HuH-7 (cell line): ENCODE measurements at regions not wholly inside any gene's neighbourhood (a gene's known extent, or its start where the extent isn't known, plus 50 kb on each side); places are given as distances from the start of the nearest gene placed in this dataset.
"Not testable (repeated sequence)": the region's sequence is repeated elsewhere in the genome, so short reads cannot be mapped to it uniquely, and the experiment has no call there.

Source experiments
- DNase-seq: peaks from one replicate; pipeline ENCODE4 v3.0.0; 2011; ENCODE audit warnings: low spot score

DNA sequence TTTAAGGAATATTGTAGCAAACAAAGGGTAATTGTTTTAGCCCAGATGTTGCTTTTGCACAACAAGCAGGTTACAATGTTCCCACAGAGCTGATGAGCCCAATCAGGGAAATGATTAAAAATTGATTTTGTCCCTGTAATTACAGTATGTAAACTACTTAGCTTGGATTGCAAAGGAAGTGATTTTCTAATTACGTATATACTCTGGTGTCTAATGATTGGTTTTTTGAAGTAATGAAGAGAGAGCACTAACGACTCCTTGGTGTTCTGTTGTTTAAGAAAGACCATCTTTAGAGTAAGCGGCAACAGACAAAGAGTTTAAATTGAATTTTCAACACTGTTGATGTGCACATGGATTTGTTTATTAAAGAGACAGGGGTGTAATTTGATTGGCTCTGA, 95.3 kb upstream of the ZNF536 start:
- no peak for DNase-seq

GRCh38 chr19:30277941-30278881, 94.0 kb upstream of the ZNF536 start:
- no peak for DNase-seq

GRCh38 chr19:30278882-30279254, 93.3 kb upstream of the ZNF536 start:
- DNase-seq = no peak

DNA sequence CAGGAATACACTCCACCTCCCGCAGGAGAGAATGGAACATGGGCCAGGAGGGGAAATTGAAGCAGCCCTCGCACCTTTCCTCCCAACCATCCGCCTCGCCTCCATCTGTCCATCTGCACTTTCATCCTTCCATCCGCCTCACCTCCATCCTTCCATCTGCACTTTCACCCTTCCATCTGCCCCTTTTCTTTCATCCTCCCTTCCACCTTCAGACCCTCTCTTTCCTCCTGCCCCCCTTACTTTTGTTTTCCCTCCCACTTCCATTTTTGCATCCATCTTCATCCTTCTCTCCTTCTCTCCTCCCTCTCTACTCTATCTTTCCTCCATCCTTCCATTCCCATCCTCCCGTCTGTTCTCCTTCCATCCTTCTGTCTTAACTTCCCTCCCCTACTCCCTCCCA, 92.2 kb upstream of the ZNF536 start:
- DNase-seq = no peak

DNA sequence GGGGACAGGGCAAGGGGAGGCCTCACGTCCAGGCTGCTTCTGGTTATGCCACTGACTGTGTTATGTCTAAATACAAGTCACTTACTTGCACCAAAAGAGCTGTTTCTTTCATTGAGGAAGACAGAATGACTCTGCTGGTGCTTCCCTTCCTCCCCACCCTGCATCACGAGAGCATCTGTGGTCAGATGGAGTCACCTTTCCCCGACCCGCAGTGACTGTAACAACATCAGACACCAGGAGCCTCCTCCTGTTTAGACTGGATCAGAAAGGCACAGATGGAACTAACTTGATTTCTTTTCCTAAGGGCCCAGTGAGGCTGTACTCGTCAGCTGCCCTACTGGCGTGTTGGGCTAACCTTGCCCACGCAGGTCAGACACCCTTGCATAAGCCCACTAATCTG, 90.3 kb upstream of the ZNF536 start:
- DNase-seq = no peak

DNA sequence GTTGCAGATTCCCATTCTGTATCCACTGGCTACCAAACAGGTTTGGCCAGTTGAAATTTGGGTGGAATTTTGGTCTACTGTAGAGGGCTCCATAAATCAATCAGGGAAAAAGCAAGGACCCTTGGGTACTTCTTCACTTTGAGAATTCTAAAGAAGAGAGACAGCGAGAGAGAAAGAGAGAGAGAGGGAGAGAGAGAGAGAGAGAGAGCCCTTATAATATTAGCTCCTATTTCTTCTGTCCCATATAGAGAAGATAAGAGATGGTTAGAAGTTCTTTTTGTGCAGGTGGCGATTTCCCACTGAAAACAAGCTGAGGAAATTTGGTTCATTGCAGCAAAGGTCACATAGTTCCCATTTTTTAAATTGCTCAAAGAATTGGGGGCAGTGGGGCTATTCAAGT, 88.6 kb upstream of the ZNF536 start:
- no peak for DNase-seq

- no peak for DNase-seq
These were observed 88.0 kb upstream of the ZNF536 start for GRCh38 chr19:30284209-30284608.

- DNase-seq = no peak
These were observed 87.3 kb upstream of the ZNF536 start for GRCh38 chr19:30284885-30285284.

- no peak for DNase-seq
These were observed 85.8 kb upstream of the ZNF536 start for GRCh38 chr19:30286378-30286777.

DNA sequence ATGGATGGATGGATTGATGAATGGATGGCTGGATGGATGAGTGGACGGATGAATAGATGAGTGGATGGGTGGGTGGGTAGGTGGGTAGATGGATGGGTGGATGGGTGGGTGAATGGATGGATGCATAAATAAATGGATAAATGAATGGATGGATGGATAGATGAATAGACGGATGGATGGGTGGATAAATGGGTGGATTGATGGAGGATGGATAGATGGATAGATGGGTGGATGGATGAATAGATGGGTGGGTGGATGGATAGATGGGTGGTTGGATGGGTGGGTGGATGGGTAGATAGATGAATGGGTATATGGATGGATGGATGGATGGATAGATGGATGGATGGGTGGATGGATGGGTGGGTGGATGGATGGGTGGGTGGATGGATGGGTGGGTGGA, 84.9 kb upstream of the ZNF536 start:
- no peak for DNase-seq

DNA sequence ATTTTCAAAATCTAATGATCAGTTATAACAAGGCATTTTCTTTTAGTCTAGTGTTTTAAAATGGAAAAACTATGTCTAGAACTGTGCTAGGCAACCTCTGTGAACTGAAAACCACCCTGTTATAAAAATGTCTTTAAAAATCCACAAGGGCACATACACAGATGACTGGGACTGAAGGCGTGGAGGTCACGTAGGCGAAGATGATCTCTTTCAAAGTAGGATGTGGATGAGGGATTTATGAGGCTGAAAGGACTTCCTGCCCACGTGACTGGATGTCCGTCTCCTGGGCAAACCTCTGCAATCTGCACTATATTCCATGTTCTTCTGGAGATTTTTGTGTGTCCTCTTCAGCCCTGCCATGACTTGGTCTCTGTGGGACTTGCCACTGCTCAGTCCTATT, 84.2 kb upstream of the ZNF536 start:
- DNase-seq = no peak

- DNase-seq = no peak
These were observed 83.3 kb upstream of the ZNF536 start for GRCh38 chr19:30288911-30289310.

GRCh38 chr19:30289336-30289735, 82.8 kb upstream of the ZNF536 start:
- DNase-seq = no peak

DNA sequence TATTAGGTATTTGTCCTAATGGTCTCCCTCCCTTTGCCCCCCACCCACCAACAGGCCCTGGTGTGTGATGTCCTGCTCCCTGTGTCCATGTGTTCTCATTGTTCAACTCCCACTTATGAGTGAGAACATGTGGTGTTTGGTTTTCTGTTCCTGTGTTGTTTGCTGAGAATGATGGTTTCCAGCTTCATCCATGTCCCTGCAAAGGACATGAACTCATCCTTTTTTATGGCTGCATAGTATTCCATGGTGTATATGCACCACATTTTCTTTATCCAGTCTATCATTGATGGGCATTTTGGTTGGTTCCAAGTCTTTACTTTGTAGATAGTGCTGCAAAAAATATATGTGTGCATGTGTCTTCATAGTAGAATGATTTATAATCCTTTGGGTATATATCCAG, 81.4 kb upstream of the ZNF536 start:
- not testable (repeated sequence) for DNase-seq

DNA sequence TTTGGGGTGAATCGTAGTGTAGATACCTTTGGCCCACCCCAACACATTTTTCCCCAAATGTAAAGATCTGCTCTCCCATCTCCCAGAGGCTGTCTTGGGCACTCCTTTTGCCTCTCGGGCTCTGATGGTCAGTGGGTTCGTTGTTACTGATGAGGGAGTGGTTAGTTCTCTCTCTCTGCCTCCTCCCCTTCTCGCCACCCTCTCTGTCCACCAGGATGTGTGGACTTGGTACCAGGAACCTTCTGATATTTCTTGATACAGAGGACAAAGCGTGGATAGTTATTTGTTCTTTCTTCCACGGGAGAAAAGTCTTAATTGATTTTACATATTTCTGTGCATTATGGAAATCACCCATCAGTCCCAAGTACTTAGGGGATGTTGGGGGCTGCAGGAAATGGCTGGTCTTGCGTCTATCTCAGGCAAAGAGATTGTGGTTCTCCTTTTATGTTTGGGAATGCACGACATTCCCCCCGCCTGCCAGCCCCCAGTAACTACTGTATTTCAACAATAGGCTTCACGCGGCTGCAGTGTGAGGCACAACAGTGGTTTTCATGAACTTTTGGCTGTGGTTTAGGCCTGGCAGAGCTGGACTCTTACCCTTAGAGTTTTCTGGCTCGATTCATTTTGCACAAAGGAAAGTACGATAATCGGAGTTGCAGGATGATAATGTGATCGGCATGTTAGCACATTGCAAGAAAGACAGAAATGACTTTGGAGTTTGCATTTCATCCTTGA, 79.0 kb upstream of the ZNF536 start:
- DNase-seq = no peak

DNA sequence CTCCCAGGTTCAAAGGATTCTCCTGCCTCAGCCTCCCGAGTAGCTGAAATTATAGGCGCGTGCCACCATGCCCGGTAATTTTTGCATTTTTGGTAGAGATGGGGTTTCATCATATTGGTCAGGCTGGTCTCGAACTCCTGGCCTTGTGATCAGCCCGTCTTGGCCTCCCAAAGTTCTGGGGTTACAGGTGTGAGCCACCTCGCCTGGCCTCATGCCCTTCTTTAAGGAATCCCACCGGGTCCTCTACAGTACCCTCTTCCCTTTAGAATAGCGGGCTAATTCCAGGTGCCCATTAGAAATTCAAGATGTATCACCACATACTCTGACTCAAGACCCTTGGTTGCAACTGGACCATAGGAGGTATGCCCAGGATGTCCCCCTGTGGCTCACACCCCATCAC, 74.2 kb upstream of the ZNF536 start:
- DNase-seq = no peak

- no peak for DNase-seq
These were observed 69.0 kb upstream of the ZNF536 start for GRCh38 chr19:30303131-30303654.

DNA sequence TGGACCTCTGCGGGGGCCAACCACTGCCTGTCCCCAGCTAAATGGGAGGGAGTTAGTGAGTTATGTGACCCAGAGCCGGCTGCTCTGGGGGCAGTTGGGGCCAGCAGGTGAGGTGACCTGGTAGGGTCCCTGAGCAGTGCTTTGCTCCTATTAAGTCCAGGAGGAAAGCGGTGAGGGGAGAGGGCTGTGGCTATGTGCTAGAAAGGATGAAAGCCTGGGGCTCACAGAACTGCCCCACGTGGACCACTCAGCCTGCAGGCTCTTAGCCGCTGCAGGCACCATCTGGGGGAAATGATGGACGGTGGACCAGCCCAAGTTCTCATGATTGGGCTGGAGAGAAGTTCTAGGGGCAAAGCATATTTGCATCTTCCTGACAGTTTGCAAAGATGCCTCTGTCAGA, 67.6 kb upstream of the ZNF536 start:
- no peak for DNase-seq

DNA sequence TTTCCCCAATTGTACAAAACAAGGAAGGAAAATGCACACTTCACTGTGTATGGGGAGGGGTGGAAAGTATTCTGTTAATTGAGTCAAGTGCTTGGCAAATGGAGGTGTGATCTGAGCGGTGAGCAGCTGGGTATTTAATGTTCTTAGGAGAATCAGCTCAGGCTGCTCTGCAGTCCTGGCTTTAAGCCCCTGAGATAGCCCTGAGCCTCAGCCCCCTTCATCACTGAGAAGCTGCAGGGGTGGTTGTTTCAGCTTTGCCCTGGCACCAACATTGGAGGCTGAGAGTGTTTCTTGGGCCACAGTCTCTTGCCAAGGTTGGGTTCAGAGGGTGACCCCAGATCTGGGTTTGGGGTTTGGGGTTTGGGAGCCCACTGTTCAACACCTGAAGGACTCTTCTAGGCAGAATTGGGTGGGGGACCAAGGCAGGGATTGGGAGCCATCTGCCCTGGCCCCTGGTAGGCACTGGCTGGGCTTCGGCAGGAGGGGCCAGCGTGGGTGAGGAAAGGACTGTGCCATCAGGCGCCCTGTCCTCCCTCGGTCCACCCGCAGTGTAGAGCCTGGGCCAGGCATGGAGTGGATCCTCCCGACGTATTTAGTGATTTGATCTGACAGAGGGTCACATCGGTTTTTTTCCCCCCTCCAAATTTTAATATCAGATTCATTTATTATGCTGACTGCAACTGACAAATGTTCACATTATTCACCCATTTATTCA, 66.7 kb upstream of the ZNF536 start:
- no peak for DNase-seq

DNA sequence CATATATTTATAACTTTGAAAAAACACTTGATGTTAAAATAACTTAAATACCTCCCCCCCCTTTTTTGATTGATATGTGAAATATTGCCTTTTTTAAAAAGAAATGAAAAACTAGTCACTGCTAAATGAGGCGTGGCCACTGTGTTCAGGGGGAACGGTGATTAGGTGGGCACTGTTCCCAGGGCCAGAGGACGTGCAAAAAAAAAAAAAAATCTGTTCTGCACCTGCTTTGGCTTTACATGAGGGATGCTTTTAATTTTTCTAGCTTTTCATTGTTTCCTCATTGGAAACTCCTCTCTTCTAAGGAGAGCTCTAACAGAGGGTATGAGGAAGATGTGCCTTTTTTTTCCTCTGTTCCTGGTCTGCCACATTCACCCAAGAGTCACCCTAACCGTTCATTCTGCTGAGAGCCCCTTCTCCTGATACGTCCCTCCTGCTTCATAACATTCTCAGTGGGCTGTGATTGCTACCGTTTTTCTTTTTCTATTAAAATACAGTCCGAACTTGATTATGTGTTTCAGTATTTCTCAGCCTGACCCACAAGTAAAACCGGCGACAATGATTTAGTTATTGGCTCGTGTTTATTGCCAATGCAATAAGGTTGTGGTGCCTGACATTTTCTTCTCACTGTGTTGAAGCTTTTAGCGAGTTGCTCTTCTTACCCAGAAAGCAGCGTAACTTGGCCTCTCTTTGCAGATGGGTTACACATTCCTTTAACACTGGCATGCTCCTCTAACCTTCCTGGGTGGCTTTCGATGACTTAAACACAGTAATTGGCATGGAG, 64.8 kb upstream of the ZNF536 start:
- no peak for DNase-seq

DNA sequence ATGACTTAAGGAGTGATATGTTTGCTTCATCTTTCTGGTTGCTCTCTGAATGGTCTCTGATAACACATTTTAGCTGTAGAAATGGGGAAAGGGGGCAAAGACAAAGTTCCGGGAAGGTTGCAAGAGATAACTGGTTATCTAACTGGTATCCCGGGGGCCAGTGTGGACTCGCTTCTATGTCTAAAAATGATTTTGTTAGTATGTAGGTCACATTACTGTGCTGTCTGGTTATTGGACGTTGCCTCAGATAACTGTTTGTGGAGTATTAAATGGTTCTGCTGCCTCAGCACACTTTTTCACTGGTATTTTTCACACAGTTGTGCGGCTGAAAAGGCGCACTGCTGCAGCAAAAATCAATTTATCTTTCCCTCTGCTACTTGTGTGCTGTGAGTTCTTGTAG, 63.0 kb upstream of the ZNF536 start:
- DNase-seq = no peak
